BJ (cell line): ENCODE measurements at regions not wholly inside any gene's neighbourhood (a gene's known extent, or its start where the extent isn't known, plus 50 kb on each side); places are given as distances from the start of the nearest gene placed in this dataset.

Experiments
- CTCF ChIA-PET: fragments of 350-600 bp; formaldehyde crosslinking; extraction: SDS; loops from one replicate; lab custom pipeline; 2021; ENCODE audit warnings: antibody characterized with exemption, inconsistent platforms; lab: Yijun Ruan, JAX
- POLR2A ChIA-PET: fragments of 300-600 bp; sonication (Branson Sonifier 250); formaldehyde crosslinking; extraction: SDS; loops from one replicate; lab custom pipeline; 2021; ENCODE audit warnings: antibody characterized with exemption; lab: Charles Lee
- DNase-seq: peaks from one replicate; pipeline ENCODE4 v3.0.0-alpha.2; 2011; ENCODE audit warnings: low read depth
- H3K27me3 ChIP-seq: 2 replicates; pipeline ENCODE4 v1.6.0; 2011; ENCODE audit warnings: low read length; ENCODE audit not compliant: control insufficient read depth, insufficient read depth
- H3K36me3 ChIP-seq: 2 replicates; pipeline ENCODE4 v1.5.1; 2011; ENCODE audit warnings: low read length; ENCODE audit not compliant: control insufficient read depth, insufficient read depth
- H3K4me3 ChIP-seq: 2 replicates; pipeline ENCODE4 v1.5.1; 2011; ENCODE audit warnings: low read depth, mild to moderate bottlenecking, control low read depth, low read length
- CTCF ChIP-seq: IDR thresholded peaks from 2 replicates; pipeline ENCODE4 v1.5.1; 2011; ENCODE audit warnings: low read depth, mild to moderate bottlenecking, control low read depth, inconsistent platforms, low read length, moderate library complexity; ENCODE audit not compliant: insufficient read depth

GRCh38 chr9:20112205-20112783 is 323.5 kb upstream of the SLC24A2 start:
- TF ChIP-seq CTCF, result no peak
- no peak for DNase-seq
- H3K36me3 ChIP-seq, result no peaks in the 10 kb centered on the region
- ChIA-PET CTCF (no interaction called here), POLR2A (no interaction called here)
- no peak overlapping the region for H3K4me3 ChIP-seq
- H3K27me3 ChIP-seq, result no peaks in the 10 kb centered on the region

- ChIA-PET CTCF (no interaction called here), POLR2A (no interaction called here)
- TF ChIP-seq CTCF, result no peak
- H3K4me3 ChIP-seq, result no peak overlapping the region
- no peaks in the 10 kb centered on the region for H3K27me3 ChIP-seq
- no peaks in the 10 kb centered on the region for H3K36me3 ChIP-seq
- DNase-seq, result no peak
Measured at GRCh38 chr9:20111173-20111843, 322.5 kb upstream of the SLC24A2 start.

GRCh38 chr9:20095430-20096092 is 306.7 kb upstream of the SLC24A2 start:
- Histone ChIP-seq H3K27me3 (no peaks in the 10 kb centered on the region), H3K4me3 (no peak overlapping the region), H3K36me3 (no peaks in the 10 kb centered on the region)
- ChIA-PET CTCF (no interaction called here), POLR2A (no interaction called here)
- DNase-seq, result no peak
- TF ChIP-seq CTCF, result no peak

GRCh38 chr9:20092561-20092960 is 303.7 kb upstream of the SLC24A2 start:
- CTCF ChIA-PET, result no interaction called here
- POLR2A ChIA-PET, result no interaction called here
- DNase-seq, result no peak
- no peak for TF ChIP-seq CTCF
- Histone ChIP-seq H3K27me3 (no peaks in the 10 kb centered on the region), H3K36me3 (no peaks in the 10 kb centered on the region), H3K4me3 (no peak overlapping the region)

GRCh38 chr9:20087481-20087880 is 298.6 kb upstream of the SLC24A2 start:
- Histone ChIP-seq H3K36me3 (no peaks in the 10 kb centered on the region), H3K27me3 (no peaks in the 10 kb centered on the region), H3K4me3 (no peak overlapping the region)
- ChIA-PET CTCF (no interaction called here), POLR2A (no interaction called here)
- TF ChIP-seq CTCF, result no peak
- no peak for DNase-seq
